Adrenal gland (tissue), 9 donors: ENCODE measurements at regions not wholly inside any gene's neighbourhood (a gene's known extent, or its start where the extent isn't known, plus 50 kb on each side); places are given as distances from the start of the nearest gene placed in this dataset.

Source experiments
- DNase-seq, 7 donors: peaks; one replicate each; pipeline ENCODE4 v3.0.0-alpha.2; 2019 to 2020
- H3K27ac ChIP-seq, 5 donors: fragments of 200-600 bp; sonication (generic) in 4 of 5; 1 replicate in 3 of 5; 2 replicates in 2 of 5; pipeline versions ENCODE4 v1.5.1 to v1.8.0; 2016 to 2020; ENCODE audit warnings: mild to moderate bottlenecking in 1 of 5
- H3K27me3 ChIP-seq: fragments of 200-600 bp; 2 replicates; pipeline ENCODE4 v1.8.0; 2021
- H3K36me3 ChIP-seq, 2 donors: fragments of 200-600 bp; replicated peaks in 1 of 2; 1 replicate in 1 of 2; 2 replicates in 1 of 2; pipeline versions ENCODE4 v1.5.1 to v1.8.0; 2018 to 2022
- H3K4me1 ChIP-seq, 2 donors: fragments of 200-600 bp; replicated peaks in 1 of 2; 1 replicate in 1 of 2; 2 replicates in 1 of 2; pipeline versions ENCODE4 v1.5.1 to v1.8.0; 2018 to 2021
- H3K4me3 ChIP-seq, 4 donors: fragments of 200-600 bp; sonication (generic) in 3 of 4; one replicate each; pipeline ENCODE4 v1.5.1; 2016 to 2018
- H3K9me3 ChIP-seq, 3 donors: fragments of 200-600 bp; sonication (generic) in 1 of 3; replicated peaks in 1 of 3; 1 replicate in 2 of 3; 2 replicates in 1 of 3; pipeline versions ENCODE4 v1.5.1 to v1.8.0; 2016 to 2021
- POLR2A ChIP-seq, 2 donors: fragments of 450-650 bp; IDR thresholded peaks; one replicate each; pipeline ENCODE4 v1.6.1; 2017; ENCODE audit warnings: antibody characterized with exemption in 2 of 2, mild to moderate bottlenecking in 2 of 2, moderate library complexity in 1 of 2
- WGBS, 4 donors: extraction: QIAGEN DNeasy Blood & Tissue Kit in 2 of 4; methylation state at CpG; one replicate each; pipeline versions ENCODE4 v1.1.5 to v1.1.7; 2013 to 2017; 5-methylcytosine and 5-hydroxymethylcytosine counted together
- intact Hi-C, 2 donors: fragments of 100-400 bp; cut with DNase I; formaldehyde crosslinking; loops; one replicate each; pipeline versions ENCODE4 v1.14.1 to v1.15.0; 2022 to 2023
- TF ChIP-seq, protein P1 (sequence below), 6 experiments: fragments of 450-650 bp in 4 of 6; fragments of 200-600 bp in 2 of 6; sonication (generic) in 1 of 6; IDR thresholded peaks; 1 replicate in 5 of 6; 2 replicates in 1 of 6; pipeline versions ENCODE4 v1.5.1 to v1.8.0; 2016 to 2021; ENCODE audit warnings: antibody characterized with exemption in 6 of 6, mild to moderate bottlenecking in 2 of 6, moderate library complexity in 1 of 6
- donor health status: healthy with polysubstance abuse.
- donor health status: Bipolar disorder and iron deficiency.
- donor health status: DM: yes; HTN: yes; CAD: no.
- donor health status: DM: no; HTN: no; CAD: no.
- donor health status: DM: no; HTN: no; CAD: no.

GRCh38 chr11:10986006-10986405, 128.2 kb upstream of the ZBED5 start:
- TF ChIP-seq, protein P1, sequence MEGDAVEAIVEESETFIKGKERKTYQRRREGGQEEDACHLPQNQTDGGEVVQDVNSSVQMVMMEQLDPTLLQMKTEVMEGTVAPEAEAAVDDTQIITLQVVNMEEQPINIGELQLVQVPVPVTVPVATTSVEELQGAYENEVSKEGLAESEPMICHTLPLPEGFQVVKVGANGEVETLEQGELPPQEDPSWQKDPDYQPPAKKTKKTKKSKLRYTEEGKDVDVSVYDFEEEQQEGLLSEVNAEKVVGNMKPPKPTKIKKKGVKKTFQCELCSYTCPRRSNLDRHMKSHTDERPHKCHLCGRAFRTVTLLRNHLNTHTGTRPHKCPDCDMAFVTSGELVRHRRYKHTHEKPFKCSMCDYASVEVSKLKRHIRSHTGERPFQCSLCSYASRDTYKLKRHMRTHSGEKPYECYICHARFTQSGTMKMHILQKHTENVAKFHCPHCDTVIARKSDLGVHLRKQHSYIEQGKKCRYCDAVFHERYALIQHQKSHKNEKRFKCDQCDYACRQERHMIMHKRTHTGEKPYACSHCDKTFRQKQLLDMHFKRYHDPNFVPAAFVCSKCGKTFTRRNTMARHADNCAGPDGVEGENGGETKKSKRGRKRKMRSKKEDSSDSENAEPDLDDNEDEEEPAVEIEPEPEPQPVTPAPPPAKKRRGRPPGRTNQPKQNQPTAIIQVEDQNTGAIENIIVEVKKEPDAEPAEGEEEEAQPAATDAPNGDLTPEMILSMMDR (IDR thresholded peaks at IDR 0.05), result no peak
- TF ChIP-seq POLR2A (IDR thresholded peaks at IDR 0.05), result no peak
- WGBS, 4 donors, result 66 to 86% (median 84%) methylated on average over 2 of the region's 2 CpGs; no CpG with 5 or more reads in 1 of the 4 donors
- intact Hi-C loops, result no loop called here
- H3K4me1 ChIP-seq, result no peaks in the 10 kb centered on the region
- H3K27ac ChIP-seq, result no peak overlapping the region
- no peak for DNase-seq
- H3K27me3 ChIP-seq, result no peaks in the 10 kb centered on the region
- no peaks in the 10 kb centered on the region for H3K9me3 ChIP-seq
- H3K4me3 ChIP-seq, result no peak overlapping the region
- H3K36me3 ChIP-seq, result no peaks in the 10 kb centered on the region

DNA sequence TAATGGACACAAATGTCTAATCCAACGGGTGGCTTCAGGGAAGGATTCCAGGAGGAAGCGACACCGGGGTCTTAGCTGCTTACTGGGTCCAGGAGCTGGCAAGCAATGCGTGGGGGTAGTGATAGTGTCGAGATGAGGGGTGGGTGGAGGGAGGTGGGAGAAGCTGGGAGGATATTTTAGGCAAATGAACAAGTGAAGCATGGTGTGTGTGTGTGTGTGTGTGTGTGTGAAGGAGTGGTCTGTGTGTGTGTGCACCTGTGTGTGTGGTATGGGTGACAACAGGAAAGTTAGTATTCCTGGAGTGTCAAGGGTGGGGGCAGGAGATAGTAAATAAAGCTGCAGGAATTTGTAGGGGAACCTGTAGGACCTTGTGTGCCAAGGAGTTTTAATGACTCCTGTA, 126.9 kb upstream of the ZBED5 start:
- H3K4me1 ChIP-seq, result no peaks in the 10 kb centered on the region
- intact Hi-C loops, result no loop called here
- H3K27me3 ChIP-seq, result no peaks in the 10 kb centered on the region
- H3K36me3 ChIP-seq, result no peaks in the 10 kb centered on the region
- WGBS, 4 donors, result 80 to 91% (median 87%) methylated on average over 5 of the region's 5 CpGs
- no peak for TF ChIP-seq POLR2A (IDR thresholded peaks at IDR 0.05)
- TF ChIP-seq, protein P1 (IDR thresholded peaks at IDR 0.05), result no peak
- no peak overlapping the region for H3K4me3 ChIP-seq
- DNase-seq, result no peak
- H3K9me3 ChIP-seq, result no peaks in the 10 kb centered on the region
- H3K27ac ChIP-seq, result no peak overlapping the region

GRCh38 chr11:10984250-10984649, 126.4 kb upstream of the ZBED5 start:
- Histone ChIP-seq H3K4me1 (no peaks in the 10 kb centered on the region), H3K27ac (no peak overlapping the region), H3K4me3 (no peak overlapping the region), H3K36me3 (no peaks in the 10 kb centered on the region), H3K9me3 (no peaks in the 10 kb centered on the region), H3K27me3 (no peaks in the 10 kb centered on the region)
- no peak for TF ChIP-seq POLR2A (IDR thresholded peaks at IDR 0.05)
- TF ChIP-seq, protein P1 (IDR thresholded peaks at IDR 0.05), result no peak
- WGBS, 4 donors, result 73 to 93% (median 79%) methylated on average over 4 of the region's 4 CpGs
- no peak for DNase-seq
- intact Hi-C loops, result no loop called here

DNA sequence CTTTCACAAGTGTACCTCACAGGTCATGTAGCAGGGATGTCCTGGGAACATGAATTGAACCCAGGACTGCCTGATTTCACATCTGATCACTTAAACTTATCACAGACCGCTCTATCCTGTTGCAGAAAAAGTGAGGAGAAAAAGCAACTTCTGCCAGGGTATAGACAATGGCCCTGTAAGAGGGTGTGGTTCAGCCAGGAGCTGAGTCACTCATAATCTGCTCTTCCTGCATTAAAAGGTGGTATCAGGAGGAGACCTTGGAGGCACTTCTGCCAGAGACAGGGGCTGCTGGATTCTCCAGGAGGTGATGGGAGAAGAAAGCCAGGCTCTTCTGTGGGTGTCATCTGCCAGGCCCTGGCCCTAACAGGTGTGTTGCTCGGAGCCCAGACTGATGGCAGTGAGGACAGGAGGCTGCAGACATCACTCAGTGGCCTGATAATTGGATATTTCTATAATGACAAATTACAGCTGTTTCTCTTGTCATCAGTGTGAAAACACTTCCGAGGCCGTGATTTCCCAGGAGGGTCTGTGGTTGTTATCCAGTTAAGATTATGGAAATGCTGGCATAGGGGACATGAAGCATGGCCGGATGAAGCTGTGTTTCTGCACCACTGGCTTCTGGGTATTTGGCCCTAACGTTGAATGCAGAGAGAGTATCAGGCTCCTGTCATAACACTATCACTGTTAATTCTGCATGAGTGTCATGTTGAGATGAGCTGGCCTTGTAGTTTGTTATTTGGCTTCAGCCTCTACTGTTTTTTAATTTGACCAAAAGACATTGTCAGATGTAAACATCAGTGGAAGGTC, 125.1 kb upstream of the ZBED5 start:
- Histone ChIP-seq H3K27ac (no peak overlapping the region), H3K27me3 (no peaks in the 10 kb centered on the region), H3K4me1 (no peaks in the 10 kb centered on the region), H3K9me3 (no peaks in the 10 kb centered on the region), H3K4me3 (no peak overlapping the region), H3K36me3 (no peaks in the 10 kb centered on the region)
- WGBS, 4 donors, result 53 to 68% (median 64%) methylated on average over 6 of the region's 6 CpGs
- TF ChIP-seq, protein P1 (IDR thresholded peaks at IDR 0.05), result no peak
- no peak for TF ChIP-seq POLR2A (IDR thresholded peaks at IDR 0.05)
- no peak for DNase-seq
- intact Hi-C loops, result no loop called here
